NOMO-1 (cell line): ENCODE measurements at regions not wholly inside any gene's neighbourhood (a gene's known extent, or its start where the extent isn't known, plus 50 kb on each side); places are given as distances from the start of the nearest gene placed in this dataset.
"Not testable (repeated sequence)": the region's sequence is repeated elsewhere in the genome, so short reads cannot be mapped to it uniquely, and the experiment has no call there.

Experiments
- DNase-seq, 2 experiments: peaks; one replicate each; lab custom pipeline; 2025; ENCODE audit not compliant: unreplicated experiment in 2 of 2; lab: John Stamatoyannopoulos, UW

DNA sequence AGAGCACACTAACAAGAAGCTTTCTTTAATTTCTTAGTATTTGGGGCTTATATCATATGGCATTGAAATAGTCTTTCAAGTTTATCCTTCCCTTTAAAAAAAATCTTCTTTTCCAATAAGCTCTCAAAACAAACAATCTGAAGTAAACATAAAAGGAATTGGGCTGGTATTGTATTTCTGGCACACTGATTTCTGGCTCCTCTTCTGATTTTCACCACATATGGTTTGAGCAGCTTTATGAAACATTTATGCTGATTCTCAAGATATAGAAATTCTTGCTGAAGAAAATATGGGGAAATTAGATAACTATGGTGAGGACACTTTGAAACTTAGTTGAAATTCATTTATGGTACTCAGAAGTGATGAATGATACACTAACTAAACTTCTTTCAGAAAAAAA is 467.2 kb downstream of the TFAP2B start:
- DNase-seq: no peak

DNA sequence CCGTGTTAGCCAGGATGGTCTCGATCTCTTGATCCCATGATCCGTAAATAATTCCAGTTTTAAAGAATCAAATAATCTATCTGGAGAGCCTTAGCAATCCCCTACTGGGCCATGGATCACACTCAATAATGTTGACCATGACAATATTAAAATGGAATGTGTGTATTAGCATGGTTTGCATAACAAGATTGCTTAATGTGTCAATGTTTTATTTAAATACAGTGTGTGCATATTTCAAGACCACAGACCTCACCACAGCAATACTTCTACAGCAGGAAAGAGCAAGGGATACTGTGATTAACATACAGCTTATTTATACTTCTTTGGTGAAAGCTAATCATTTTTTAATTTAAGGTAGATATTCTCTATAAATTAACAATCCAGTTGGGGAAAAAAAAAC is 470.4 kb downstream of the TFAP2B start:
- DNase-seq: no peak

DNA sequence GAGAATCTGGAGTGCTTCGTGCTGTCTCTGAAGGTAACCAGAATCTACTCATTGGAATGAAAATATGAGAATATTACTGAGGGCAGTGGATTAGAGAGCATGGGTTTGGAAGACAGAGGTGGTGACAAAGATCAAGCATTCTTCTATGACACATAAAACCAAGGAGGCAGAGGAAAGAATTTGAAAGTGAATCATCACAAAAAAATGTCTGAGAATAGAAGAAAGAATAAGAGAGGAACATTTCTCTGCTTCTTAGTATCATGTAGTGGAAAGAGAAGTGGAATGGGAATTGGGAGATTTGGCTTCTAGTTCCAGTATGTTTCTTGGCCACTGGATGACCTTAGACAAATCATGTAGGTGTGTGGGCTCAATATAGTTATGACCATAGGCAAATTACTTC is 474.0 kb downstream of the TFAP2B start:
- DNase-seq: no peak

DNA sequence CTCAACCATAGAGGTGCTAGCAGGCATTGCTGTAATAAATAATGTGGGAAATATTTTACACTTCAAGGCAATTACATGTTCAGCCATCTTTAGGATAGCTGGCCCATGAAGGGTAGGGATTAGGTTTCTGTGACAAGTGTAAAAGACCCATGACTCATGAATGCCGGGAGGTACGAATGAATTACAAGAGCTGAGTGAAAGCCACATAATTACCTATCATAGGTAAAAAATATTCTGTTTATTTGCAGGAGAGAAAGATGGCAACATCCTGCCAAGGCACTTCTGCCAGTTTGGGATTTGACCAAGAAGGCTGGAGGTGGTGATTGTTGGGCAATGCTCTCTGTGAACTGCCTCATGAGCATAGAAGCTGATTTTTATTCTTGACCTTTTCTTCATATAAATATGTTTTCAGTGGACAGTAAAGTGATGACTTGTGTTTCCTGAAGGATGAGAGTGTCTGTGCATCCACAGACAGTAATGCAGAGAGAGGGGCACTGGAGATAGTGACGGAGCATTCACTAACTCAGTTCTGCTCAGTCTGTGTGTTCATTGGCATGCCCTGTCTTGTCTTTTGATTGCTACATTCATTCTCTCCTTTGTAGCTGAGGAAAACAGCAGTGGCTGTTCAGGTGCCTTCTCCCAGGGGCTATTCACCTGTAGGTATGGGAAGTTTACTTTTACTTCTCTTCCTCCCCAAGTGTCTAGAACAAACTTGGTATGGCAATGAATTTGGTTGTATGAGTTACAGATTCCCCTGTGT is 481.1 kb downstream of the TFAP2B start:
- DNase-seq: no peak

DNA sequence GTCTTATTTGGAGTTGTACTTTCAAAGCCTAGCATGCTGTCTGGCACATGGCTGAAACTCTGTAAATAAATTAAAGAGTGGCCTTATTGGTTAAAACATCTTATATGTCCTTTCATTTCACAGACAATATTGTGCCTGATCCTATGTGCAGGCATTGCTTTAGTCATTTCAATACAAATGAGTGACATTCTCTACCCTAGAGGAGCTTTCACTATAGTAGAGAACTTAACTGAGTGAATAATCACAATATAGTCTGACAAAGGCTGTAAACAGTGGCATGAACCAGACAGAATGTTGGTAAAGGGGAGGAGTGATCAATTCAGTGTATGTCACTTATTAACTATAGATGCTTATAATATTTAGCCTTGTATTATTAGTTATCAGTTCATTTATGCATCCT is 481.8 kb downstream of the TFAP2B start:
- DNase-seq: no peak

DNA sequence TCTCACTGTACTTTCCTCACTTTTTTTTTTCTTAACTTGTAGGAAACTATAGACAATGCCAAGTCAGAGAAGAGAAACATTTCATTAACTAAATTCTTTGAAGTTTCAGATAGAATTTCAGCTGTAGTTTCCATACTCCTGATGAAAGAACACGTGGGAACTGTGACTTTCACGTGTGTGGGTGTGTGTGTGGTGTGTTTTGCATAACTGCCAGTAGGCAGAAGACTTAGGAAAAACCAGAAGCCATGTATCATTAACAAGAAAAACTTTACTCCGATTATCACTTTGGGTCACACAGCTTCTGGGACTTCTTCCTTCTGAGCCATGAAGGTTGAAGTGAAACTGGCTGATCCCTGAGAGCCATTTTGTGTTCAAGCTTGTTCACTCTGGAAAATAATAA is 483.3 kb downstream of the TFAP2B start:
- peak; percentile 24 to 35 for DNase-seq

DNA sequence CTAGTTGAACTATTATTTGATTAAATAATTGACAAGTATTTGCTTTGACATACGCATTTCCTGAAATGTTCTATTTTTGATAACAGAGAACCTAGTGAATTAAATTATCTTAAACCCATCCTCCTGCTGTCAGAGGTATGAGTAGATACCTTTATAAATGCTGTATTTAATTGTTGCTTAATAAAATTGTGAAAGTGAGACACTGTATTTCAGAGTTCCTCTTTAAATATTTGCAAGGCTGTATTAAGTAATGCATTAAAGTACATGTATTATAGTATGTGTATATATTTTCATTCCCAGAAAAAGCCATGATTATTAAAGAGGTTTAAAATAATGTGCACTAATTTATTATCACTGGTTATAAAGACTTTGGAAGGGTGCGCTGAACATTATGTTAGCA is 483.8 kb downstream of the TFAP2B start:
- peak in 1 of 2 experiments; percentile 58 for DNase-seq

DNA sequence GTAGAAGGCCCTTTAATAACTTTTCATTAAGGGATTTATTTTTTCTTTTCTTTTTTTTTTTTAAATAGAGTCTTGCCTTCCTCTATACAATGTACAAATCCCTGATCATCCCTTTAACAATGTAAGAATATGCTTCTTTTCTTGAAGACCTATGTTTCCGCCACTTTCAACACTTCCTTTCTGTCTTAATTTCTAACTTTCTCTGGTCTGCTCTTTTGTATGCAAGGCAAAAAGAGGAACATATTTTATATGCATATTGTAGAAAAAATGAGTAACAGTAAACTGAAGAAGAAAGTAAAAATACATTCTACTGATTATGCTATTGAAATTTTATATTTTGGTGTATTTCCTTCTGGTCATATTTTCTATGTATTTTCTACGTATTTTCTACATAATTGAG is 484.7 kb downstream of the TFAP2B start:
- peak; percentile 46 to 94 for DNase-seq

DNA sequence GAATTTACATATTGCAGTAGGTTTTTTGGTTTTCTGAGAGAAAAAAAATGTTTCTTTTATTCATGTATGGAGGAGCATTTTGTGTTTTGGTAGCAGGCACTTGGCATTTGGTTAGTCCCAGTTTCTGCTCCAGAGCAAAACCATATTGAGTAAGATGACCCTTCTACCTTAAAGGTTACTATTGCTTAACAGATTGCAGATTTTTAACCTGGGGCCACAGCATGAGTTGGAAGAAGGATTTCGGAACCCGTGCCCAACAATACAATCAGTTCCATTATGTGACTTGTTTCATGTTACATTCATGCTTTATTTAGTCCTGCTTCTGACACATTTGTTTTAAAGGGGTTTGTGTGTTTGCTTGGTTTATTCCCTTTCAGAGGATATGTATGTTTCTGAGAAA is 496.3 kb downstream of the TFAP2B start:
- no peak for DNase-seq

DNA sequence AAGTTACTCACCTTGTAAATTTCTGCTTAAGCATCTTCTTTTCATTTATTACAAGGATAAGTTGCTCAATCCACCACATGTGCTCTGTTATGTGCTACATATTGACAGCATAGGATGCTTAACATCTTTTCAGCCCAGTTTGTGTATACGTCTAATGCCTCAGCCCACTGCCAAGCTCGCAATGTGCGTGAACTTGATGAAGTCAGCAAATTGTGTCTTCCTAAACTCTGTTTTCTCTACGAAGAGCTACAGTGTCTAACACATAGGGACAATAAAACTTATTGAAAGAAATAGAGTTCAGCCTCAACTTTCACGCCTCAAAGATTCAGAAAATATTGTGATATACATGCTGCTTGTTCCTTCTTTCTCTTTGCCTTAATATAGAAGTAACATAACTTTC is 500.0 kb downstream of the TFAP2B start:
- no peak for DNase-seq

DNA sequence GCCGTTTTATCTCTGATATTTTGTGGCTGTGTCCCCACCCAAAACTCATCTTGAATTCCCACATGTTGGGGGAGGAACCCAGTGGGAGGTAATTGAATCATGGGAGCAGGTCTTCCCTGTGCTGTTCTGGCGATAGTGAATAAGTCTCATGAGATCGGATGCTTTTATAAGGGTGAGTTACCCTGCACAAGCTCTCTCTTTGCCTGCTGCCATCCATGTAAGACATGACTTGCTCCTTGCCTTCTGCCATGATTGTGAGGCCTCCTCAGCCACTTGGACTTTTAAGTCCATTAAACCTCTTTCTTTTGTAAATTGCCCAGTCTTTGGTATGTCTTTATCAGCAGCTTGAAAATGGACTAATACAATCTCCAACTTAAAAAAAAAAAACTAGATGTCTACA is 502.8 kb downstream of the TFAP2B start:
- DNase-seq: not testable (repeated sequence)

DNA sequence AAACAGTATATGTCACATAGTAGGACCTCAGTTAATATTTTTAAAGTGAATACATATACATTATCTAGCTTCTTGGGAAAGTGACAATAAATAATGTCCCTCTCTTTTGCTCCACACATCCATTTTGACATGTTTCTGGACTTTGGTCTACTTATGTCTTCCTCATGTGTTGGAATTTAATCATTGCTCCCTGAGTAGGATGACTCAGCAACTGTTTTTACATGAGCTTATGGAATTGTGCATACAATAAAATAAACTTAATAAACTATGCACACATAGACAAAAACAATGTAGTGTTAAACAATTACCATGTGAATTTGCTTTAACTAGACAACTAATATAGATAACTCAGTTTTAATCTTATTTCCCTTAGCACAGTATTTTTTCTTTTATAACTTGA is 503.8 kb downstream of the TFAP2B start:
- DNase-seq: no peak

DNA sequence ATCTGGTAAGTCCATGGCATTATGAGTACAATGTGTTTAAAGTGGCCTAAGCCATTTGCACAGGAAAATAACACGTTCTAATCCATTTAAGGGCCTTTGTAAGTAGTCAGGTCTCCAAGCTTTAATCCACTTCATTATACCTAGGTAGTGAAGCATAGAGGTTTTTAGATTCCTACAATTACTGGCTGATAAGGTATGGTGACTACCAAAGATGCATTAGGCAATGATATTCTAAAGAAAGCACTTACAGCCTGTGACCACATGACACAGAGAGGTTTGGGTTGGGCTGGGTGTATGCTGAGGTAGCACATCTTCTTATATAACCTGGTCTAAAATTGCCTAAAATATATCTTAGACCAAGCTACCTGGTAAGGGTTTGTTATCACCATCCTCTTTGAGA is 504.4 kb downstream of the TFAP2B start:
- DNase-seq: no peak

DNA sequence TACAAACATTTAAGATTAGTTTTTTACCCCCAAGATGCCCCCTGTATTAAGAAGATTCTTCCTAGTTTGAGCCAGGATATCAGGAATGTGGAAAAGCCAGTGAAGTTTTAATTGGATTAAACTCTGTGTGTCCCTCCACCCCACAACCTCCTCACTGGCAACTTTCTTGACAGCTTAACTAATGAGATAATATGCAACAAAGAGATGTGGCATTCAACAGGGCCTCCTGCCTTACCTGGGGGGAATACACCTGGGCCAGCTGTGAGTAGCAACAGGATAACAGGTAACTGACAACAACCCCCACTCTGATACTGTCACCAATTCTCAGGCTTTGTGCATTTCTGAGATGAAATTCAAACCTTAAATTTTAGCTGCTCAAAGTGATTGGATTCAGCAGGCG is 512.3 kb downstream of the TFAP2B start:
- DNase-seq: no peak

DNA sequence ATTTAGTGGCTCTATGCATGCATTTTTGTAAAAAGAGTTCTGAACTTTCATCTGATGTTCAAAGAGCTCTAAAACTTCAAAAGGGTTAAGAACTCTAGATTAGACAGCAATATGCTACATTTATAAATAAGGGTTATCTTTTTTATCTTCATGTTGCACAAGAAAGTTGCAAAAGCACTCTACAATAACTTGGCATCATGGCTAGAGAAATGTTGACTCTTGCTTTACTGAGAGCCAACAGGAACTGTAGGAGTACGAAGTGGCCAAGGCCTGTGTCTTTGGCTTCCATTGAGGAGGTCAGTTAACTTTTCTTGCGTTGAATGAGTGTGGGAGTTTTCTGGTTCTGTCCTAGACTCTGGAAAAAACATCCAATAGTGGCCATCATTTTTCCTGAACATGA is 516.9 kb downstream of the TFAP2B start:
- DNase-seq: no peak

DNA sequence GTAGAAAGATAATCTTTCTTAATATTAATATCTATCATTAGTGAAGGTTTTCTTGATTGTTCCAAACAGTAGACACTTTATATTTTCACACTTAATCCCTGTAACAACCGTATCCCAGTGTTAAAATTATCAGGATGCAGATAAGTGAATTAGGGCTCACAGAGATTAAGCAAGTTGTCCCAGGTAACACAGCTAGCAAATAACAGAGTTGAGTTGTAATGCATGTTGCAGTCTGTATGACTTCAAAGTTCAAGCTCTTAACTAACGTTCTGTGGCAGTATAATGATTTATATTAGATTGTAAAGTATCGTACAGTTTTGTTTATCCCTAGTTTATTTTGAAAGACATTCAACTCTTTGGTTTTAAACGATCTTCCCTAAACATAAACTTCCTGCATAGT is 517.5 kb downstream of the TFAP2B start:
- no peak for DNase-seq

DNA sequence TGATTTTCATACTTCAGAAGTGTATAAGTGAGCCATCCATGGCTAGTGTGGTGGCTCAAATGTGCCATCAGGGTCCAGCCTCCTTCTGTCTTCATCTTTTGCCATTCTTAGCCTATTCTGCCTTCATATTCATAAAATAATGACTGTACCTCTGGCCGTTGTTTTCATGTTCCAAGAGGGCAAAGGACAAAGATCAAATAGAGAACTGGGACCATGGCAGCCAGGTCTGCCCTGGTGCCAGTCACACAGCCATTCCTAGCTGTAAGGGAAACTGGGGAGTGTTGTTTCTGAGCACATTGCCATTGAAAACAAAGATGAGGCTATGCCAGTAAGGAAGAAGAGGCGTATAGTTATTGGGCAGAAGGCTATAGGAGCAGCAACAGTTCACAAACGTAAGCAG is 518.6 kb downstream of the TFAP2B start:
- DNase-seq: no peak

DNA sequence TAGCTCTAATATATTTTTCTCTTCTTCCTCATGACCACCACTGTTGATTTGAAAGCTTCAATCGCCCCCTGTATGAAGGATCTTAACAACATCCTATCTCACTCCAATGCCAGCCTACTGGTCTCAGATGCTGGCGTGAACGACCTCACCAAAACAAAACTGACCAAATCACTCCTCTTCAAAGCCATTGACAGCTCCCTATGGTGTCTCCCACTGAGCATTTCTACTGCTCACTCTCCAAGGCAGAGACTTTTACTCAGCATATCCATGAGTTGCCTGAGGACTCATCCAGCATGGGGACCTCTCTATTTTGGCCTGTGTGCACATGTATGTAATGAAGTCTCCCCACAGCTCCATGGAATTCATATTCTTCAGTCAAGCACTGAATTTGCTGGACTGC is 520.4 kb downstream of the TFAP2B start:
- DNase-seq: no peak

DNA sequence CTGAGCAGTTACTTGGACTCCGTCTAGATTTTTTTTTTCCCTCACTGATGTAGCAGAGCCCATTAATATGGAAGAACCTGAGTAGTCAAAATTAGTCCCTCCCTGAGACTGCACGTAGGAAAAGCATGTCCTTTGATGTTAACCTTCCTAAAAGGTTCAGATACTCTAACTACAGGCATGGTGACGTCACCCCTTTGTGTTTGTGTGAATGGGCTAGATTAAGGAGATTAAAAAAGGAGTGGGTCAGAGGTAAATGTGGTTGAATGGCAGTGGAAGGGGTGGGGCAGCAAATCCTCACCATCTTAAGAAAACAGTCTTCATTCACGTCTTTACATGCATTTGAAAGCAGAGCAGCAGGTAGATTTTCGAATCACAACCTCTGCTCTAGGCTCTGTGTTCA is 521.1 kb downstream of the TFAP2B start:
- DNase-seq: no peak

DNA sequence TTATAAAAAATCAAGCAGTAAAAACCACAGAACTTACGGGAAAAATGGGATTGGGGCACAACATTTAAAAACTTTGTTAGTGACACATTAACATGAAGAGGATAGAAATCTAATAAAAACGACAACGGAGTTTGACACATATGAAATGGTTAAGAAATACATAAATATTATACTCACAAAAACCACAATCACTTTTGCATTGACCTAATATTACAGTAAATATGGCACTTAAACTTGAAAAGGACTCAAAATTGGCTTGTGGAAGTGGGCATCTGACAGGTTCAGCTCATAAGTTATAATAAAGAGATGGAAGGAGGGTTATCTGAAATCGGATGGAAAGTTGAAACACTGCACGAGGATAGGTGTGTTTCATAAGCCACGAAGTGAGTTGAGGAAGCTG is 523.7 kb downstream of the TFAP2B start:
- no peak for DNase-seq

DNA sequence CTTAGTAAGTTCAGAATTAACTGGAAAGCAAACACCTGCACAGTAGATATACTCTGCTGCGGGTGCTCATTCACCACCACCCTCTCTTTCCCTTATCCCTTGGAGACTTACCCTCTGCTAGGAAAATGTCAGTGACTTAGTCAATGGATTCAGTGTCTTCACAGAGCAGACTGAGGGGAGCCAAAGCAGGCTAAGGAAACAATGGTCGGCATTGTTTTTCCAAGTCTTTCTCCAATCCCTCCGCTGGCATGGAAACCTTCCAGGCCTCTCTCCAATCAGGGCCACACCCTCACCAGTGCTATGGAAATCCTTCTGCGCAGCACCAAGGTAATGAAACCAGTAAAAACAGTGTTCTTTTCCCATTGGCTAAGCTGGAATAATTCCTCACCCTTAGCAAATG is 531.2 kb downstream of the TFAP2B start:
- DNase-seq: no peak

DNA sequence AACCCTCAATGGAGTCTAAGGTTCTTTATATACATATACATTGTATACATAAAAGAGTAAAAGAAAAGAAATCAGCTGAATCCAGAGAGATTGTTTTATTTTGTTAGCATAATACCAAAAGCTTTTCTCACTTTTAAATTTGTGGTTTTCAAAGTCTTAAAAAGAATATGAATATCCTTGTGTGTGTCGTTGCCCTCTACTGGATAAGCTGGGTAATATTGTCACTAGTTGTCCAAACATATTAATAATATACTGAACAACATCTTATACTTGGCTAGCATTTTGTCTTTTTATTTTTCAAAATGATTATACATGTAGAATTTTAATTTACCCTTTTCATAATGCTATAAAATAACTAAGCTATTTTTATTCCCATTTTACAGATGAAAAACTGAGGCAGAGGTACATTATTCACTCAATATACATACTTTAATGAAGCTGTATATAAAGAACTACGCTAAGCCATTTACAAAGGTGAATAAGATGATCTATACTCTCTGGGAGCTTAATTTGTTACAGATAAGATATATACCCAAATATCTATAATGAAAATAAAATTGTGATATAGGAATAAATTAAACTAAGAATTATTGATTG is 531.7 kb downstream of the TFAP2B start:
- DNase-seq: peak in 1 of 2 experiments; percentile 22
